OCI-LY1 (cell line): ENCODE measurements at regions not wholly inside any gene's neighbourhood (a gene's known extent, or its start where the extent isn't known, plus 50 kb on each side); places are given as distances from the start of the nearest gene placed in this dataset.

ENCODE experiments used
- CTCF ChIP-seq: fragments of 200-600 bp; sonication (generic), shearing (Covaris generic); IDR thresholded peaks from 2 replicates; pipeline ENCODE4 v1.5.1; 2017; ENCODE audit warnings: mild to moderate bottlenecking, antibody characterized with exemption, low read length, moderate library complexity, mixed read lengths
- EZH2 ChIP-seq: fragments of 200-600 bp; sonication (generic), shearing (Covaris generic); IDR thresholded peaks from 2 replicates; pipeline ENCODE4 v1.8.0; 2017; ENCODE audit warnings: borderline replicate concordance, mixed run types, mild to moderate bottlenecking, antibody characterized with exemption, low read length, moderate library complexity, mixed read lengths

- no peak for TF ChIP-seq CTCF
- no peak for TF ChIP-seq EZH2
Measured at GRCh38 chr22:19596680-19597398, 72.6 kb upstream of the CLDN5 start.
